Small intestine (tissue), 7 donors: ENCODE measurements at regions not wholly inside any gene's neighbourhood (a gene's known extent, or its start where the extent isn't known, plus 50 kb on each side); places are given as distances from the start of the nearest gene placed in this dataset.

ENCODE experiments used
- DNase-seq, 2 donors: peaks; one replicate each; pipeline versions ENCODE4 v3.0.0 to v3.0.0-alpha.2; 2013
- FAIRE-seq: peaks from 2 replicates; lab custom pipeline; 2012; peaks lifted over from hg19 to GRCh38; lab: Jason Lieb, UNC
- H3K27ac ChIP-seq, 3 donors: one replicate each; pipeline ENCODE4 v1.5.1; 2013; ENCODE audit warnings: low read length in 2 of 3, mild to moderate bottlenecking in 2 of 3, control low read depth in 1 of 3, inconsistent platforms in 1 of 3, low read depth in 1 of 3, moderate library complexity in 1 of 3
- H3K27me3 ChIP-seq, 3 donors: one replicate each; pipeline ENCODE4 v1.6.1; 2013; ENCODE audit warnings: low read length in 3 of 3, inconsistent platforms in 1 of 3; ENCODE audit not compliant: control insufficient read depth in 3 of 3, insufficient read depth in 3 of 3
- H3K36me3 ChIP-seq, 3 donors: one replicate each; pipeline ENCODE4 v1.6.1; 2013; ENCODE audit warnings: low read length in 3 of 3, inconsistent platforms in 1 of 3, low read depth in 1 of 3, mild to moderate bottlenecking in 1 of 3, moderate library complexity in 1 of 3; ENCODE audit not compliant: control insufficient read depth in 3 of 3, insufficient read depth in 2 of 3
- H3K4me1 ChIP-seq, 3 donors: one replicate each; pipeline ENCODE4 v1.6.1; 2013; ENCODE audit warnings: low read length in 2 of 3, inconsistent platforms in 1 of 3, low read depth in 1 of 3, mild to moderate bottlenecking in 1 of 3, moderate library complexity in 1 of 3; ENCODE audit not compliant: control insufficient read depth in 3 of 3, insufficient read depth in 2 of 3
- H3K4me3 ChIP-seq, 3 donors: one replicate each; pipeline ENCODE4 v1.5.1; 2013; ENCODE audit warnings: low read length in 3 of 3, control low read depth in 1 of 3, inconsistent platforms in 1 of 3, low read depth in 1 of 3, mild to moderate bottlenecking in 1 of 3, moderate library complexity in 1 of 3
- H3K9me3 ChIP-seq, 2 donors: one replicate each; pipeline ENCODE4 v1.6.1; 2013; ENCODE audit warnings: low read depth in 1 of 2, low read length in 1 of 2; ENCODE audit not compliant: control insufficient read depth in 2 of 2, insufficient read depth in 1 of 2
- WGBS, 3 donors: extraction: QIAGEN DNeasy Blood & Tissue Kit; methylation state at CpG; one replicate each; pipeline ENCODE4 v1.1.7; 2013; 5-methylcytosine and 5-hydroxymethylcytosine counted together
- donor health status: healthy with polysubstance abuse.
- donor health status: control.
- donor health status: control.
- donor health status: Bipolar disorder and iron deficiency.
- donor health status: healthy.

DNA sequence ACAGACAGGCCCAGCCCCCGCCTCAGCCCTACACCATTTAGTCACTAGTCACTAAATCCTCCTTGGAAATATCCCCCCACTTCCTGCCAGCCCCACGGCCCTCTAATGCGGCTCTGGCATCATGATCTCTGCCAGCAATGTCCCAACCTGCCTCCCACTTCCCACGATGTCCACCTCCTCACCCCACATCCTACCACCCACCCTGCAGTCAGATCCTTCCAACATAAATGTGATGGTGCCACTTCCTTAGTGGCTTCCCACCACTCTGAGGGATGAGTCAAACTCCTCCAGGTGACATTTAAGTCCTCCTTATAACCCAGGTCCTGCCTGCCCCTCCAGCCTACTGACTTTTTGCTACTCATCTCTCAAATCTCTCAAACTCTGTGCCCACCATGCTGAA, 167.5 kb downstream of the SHQ1 start:
- DNase-seq, result no peak
- Histone ChIP-seq H3K27ac (no peak overlapping the region), H3K36me3 (no peaks in the 10 kb centered on the region), H3K9me3 (peaks cover 0 to 8% of the 10 kb centered on the region in 2 donors), H3K27me3 (no peaks in the 10 kb centered on the region), H3K4me3 (no peak overlapping the region), H3K4me1 (peaks cover 0 to 16% (median 0%) of the 10 kb centered on the region in 3 donors)
- no peak for FAIRE-seq
- WGBS, 3 donors, result 78 to 86% (median 81%) methylated on average over 4 of the region's 4 CpGs

DNA sequence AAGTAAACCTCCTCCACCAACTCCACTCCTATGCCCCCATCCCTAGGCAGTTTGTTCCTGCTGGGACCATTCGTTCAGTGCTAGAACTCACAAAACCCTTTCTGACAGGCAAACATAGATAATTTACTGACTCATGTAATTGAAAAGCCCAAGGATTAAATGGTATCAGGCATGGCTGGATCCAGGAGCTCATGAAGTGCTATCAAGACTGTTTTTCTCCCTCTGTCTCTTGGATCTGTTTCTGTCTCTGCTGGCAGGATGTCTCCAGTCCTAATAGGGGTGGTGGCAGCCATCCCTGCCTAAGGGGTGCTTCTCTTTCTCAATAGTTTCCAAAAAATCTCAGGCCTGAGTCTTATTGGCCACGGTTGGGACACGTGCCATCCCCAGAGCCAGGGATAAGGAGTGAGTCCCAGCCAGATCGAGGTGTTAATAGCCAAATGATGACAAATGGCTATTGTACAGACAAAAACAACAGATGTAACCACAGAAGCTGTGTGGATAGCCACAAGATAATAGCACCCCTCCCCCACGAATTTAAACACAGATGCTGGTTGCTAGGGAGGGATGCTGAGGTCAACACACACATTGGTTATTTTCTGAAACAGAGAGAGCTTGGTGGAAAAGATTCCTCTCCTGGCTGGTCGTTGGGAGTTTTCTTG, 168.6 kb downstream of the SHQ1 start:
- peaks cover 0 to 14% of the 10 kb centered on the region in 2 donors for H3K9me3 ChIP-seq
- H3K27ac ChIP-seq, result no peak overlapping the region
- no peak overlapping the region for H3K4me3 ChIP-seq
- H3K36me3 ChIP-seq, result no peaks in the 10 kb centered on the region
- 56 to 77% (median 67%) methylated on average over 6 of the region's 6 CpGs for WGBS, 3 donors
- H3K27me3 ChIP-seq, result no peaks in the 10 kb centered on the region
- DNase-seq (no peak), FAIRE-seq (no peak)
- peaks cover 0 to 16% (median 0%) of the 10 kb centered on the region in 3 donors for H3K4me1 ChIP-seq

DNA sequence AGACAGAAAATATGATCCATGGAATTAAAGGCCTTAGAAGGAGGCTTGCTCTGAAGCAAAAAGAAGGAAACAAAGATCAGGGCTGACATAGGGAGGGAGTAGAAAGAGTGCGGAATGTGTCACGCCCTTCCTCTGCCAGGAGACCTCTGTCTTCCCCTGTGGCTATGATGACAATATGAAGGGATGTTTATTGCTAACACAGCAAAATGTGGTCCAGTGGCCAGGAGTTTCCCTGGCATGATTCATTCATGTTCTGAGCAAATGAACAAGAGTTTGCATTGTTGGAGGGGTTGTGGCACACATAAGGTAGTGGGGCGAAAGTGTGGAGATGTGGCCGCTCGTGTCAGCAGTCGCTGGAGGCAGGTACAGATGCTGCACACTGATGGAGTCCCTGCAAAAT, 169.4 kb downstream of the SHQ1 start:
- Histone ChIP-seq H3K27ac (peak overlapping the region in 1 of 3 donors; percentile 54), H3K9me3 (peaks cover 0 to 14% of the 10 kb centered on the region in 2 donors), H3K4me1 (peaks cover 0 to 16% (median 0%) of the 10 kb centered on the region in 3 donors), H3K4me3 (no peak overlapping the region), H3K36me3 (no peaks in the 10 kb centered on the region), H3K27me3 (no peaks in the 10 kb centered on the region)
- FAIRE-seq (no peak), DNase-seq (peak; percentile 26 to 63)
- 70 to 90% (median 90%) methylated on average over 6 of the region's 6 CpGs for WGBS, 3 donors

DNA sequence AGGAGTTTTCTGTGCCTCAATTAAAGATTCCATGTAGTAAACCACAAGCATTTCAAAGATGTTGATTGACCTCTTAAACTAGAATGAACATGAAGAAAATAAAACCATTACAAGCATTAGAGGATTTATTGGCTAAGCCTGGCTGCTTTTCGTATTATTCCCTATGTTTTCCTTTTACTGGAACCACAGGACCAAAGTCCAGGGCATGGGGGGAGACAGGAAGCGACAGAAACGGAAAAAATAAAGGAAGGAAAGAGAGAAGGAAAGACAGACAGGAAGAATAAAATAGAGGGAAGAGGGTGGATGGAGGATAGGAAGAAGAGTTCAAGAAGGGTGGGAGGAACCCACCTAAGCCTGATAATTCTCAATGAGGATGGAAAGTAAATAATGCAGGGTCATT, 169.9 kb downstream of the SHQ1 start:
- 22 to 55% (median 34%) methylated on average over 3 of the region's 3 CpGs for WGBS, 3 donors
- Histone ChIP-seq H3K9me3 (peaks cover 0 to 10% of the 10 kb centered on the region in 2 donors), H3K4me3 (no peak overlapping the region), H3K27ac (peak overlapping the region in 1 of 3 donors; percentile 54), H3K4me1 (peaks cover 0 to 16% (median 0%) of the 10 kb centered on the region in 3 donors), H3K36me3 (no peaks in the 10 kb centered on the region), H3K27me3 (no peaks in the 10 kb centered on the region)
- DNase-seq (peak in 1 of 2 donors; percentile 65), FAIRE-seq (no peak)

DNA sequence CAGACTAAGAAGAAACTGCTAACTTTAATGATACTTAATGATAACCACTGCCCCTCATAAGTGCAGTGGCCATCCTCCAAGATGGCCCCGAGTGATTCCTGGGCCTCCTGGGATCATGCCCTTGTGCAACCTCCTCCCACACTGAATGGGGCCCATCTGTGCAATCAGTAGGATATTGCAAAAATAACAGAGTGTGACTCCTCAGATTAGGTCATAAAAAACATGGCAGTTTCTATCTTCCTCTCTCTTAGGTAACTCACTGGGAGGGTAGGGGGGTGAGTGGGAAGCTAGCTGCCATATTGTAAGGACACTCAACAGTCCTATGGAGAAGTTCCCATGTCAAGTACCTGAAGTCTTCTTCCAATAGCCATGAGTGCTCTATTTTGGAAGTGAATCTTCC, 173.0 kb downstream of the SHQ1 start:
- DNase-seq, result no peak
- WGBS, 3 donors, result 79 to 95% (median 84%) methylated on average over 1 of the region's 1 CpG
- H3K36me3 ChIP-seq, result no peaks in the 10 kb centered on the region
- H3K27ac ChIP-seq, result no peak overlapping the region
- no peak overlapping the region for H3K4me3 ChIP-seq
- H3K4me1 ChIP-seq, result peaks cover 0 to 13% (median 0%) of the 10 kb centered on the region in 3 donors
- no peaks in the 10 kb centered on the region for H3K27me3 ChIP-seq
- FAIRE-seq, result no peak
- H3K9me3 ChIP-seq, result peaks cover 0 to 6% of the 10 kb centered on the region in 2 donors

DNA sequence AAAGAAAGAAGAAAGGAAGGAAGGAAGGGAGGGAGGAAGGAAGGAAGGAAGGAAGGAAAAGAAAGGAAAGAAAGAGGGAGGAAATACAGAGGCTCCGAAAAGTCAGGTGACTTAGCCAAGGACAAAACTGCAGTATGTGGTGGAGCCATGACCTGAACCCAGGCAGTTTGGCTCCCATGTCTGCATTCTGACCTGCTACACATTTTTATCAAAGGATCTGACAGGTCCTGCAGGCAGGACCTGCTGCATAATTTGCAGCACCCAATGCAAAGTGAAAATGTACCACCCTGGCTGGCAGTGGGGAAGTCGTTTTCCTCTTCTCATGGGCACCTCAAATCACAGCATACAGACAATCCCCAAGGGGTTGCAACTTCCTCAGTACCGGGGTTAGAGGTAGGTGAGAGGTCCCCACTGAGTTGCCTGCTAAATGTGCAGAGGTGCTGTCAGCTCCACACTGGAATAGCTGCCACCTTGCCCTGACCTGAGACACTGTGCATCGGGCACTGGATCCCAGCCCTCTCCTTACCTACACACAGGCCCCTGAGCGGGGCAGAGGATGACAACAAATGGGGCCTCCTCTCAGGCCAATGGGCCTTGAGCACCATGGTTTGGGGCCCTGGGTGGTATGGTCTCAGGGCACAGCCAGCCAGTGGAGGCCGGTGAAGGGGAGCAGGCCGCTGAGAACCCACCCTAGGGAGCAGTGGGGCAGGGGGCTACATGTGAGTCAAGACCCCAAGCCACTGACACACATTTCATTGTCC, 175.1 kb downstream of the SHQ1 start:
- no peaks in the 10 kb centered on the region for H3K27me3 ChIP-seq
- H3K4me1 ChIP-seq, result peaks cover 0 to 5% (median 0%) of the 10 kb centered on the region in 3 donors
- FAIRE-seq (no peak), DNase-seq (no peak)
- 72 to 80% (median 79%) methylated on average over 7 of the region's 7 CpGs for WGBS, 3 donors
- no peaks in the 10 kb centered on the region for H3K36me3 ChIP-seq
- H3K27ac ChIP-seq, result no peak overlapping the region
- no peak overlapping the region for H3K4me3 ChIP-seq
- H3K9me3 ChIP-seq, result peaks cover 0 to 6% of the 10 kb centered on the region in 2 donors

DNA sequence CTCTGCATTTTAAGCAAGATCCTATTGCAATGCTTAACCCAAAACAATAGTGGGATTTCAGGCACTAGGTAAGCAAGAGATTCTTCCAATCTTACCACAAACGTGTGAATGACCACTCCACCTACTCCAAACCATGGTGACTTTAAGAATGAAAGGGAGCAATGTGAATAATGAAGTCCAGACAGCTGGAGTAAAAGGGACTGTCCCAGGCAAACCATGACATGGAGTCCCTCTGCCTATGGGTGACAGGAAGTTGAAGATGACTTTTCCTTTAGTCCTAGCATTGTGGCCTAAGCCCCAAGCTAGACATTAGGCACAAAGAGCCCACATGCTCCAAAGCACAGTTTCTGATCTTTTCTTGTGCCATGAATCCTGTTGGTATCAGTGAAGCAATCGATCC, 179.0 kb downstream of the SHQ1 start:
- FAIRE-seq, result no peak
- no peak for DNase-seq
- Histone ChIP-seq H3K36me3 (no peaks in the 10 kb centered on the region), H3K9me3 (no peaks in the 10 kb centered on the region), H3K4me1 (peaks cover 0 to 7% (median 0%) of the 10 kb centered on the region in 3 donors), H3K27me3 (peaks cover 0 to 3% (median 0%) of the 10 kb centered on the region in 3 donors), H3K4me3 (no peak overlapping the region), H3K27ac (no peak overlapping the region)
- WGBS, 3 donors, result 78 to 87% (median 82%) methylated on average over 2 of the region's 2 CpGs

DNA sequence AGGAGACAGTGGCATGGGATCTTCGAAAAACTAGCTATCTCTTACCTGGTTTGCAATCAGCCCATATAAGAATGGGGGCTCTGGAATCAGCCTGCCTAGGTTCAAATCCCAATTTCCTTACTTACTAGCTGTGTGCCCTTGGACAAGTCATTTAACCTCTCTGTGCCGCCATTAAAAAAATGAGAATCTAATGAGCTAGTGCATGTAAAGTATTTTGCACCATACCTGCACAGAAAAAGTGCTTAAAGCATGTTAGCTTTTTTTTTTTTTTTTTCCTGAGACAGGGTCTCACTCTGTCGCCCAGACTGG, 181.8 kb downstream of the SHQ1 start:
- DNase-seq (no peak), FAIRE-seq (no peak)
- Histone ChIP-seq H3K27me3 (peaks cover 0 to 3% (median 0%) of the 10 kb centered on the region in 3 donors), H3K4me1 (peaks cover 0 to 7% (median 0%) of the 10 kb centered on the region in 3 donors), H3K27ac (no peak overlapping the region), H3K4me3 (no peak overlapping the region), H3K9me3 (no peaks in the 10 kb centered on the region), H3K36me3 (no peaks in the 10 kb centered on the region)
- 64 to 83% (median 71%) methylated on average over 3 of the region's 3 CpGs for WGBS, 3 donors
